Left ventricle myocardium inferior (tissue), 1 donor: ENCODE measurements at regions not wholly inside any gene's neighbourhood (a gene's known extent, or its start where the extent isn't known, plus 50 kb on each side); places are given as distances from the start of the nearest gene placed in this dataset.

ENCODE experiments used
- DNase-seq: peaks from one replicate; pipeline ENCODE4 v3.0.0-alpha.2; 2020
- H3K27ac ChIP-seq: fragments of 200-600 bp; replicated peaks from 2 replicates; pipeline ENCODE4 v1.8.0; 2021
- H3K27me3 ChIP-seq: fragments of 200-600 bp; 2 replicates; pipeline ENCODE4 v1.8.0; 2021; ENCODE audit warnings: low read depth
- H3K36me3 ChIP-seq: fragments of 200-600 bp; 2 replicates; pipeline ENCODE4 v1.8.0; 2021
- H3K4me1 ChIP-seq: fragments of 200-600 bp; 2 replicates; pipeline ENCODE4 v1.8.0; 2021
- H3K4me3 ChIP-seq: fragments of 200-600 bp; 2 replicates; pipeline ENCODE4 v1.8.0; 2021; ENCODE audit warnings: mild to moderate bottlenecking, moderate library complexity
- H3K9me3 ChIP-seq: fragments of 200-600 bp; replicated peaks from 2 replicates; pipeline ENCODE4 v1.8.0; 2021
- CTCF ChIP-seq: fragments of 200-600 bp; IDR thresholded peaks from 2 replicates; pipeline ENCODE4 v1.8.0; 2021; ENCODE audit warnings: antibody characterized with exemption, mild to moderate bottlenecking, borderline replicate concordance
- intact Hi-C: fragments of 100-400 bp; cut with micrococcal nuclease; formaldehyde crosslinking; loops from one replicate; pipeline ENCODE4 v1.11.0; 2022
- donor health status: DM: no; HTN: yes; CAD: no; lungs with severe emphysema.

DNA sequence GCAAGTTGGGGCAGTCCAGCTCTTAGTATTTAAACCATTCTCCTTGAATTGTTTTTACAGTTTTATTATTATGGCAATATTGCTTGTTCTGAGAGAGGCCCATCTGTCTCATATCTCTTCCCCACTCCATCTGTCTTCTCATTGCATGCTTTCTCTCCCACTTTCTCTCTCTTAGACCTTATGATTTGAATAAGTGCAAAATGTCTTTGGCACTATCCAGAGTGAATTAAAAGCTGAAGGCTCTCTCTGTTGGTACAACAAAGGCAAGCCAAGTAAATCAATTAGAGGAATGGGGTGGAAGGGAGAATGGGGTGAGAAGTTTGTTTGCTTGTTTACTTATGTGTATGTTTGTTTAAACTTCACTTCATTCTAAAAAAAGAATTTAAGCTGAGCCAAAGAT, 195.3 kb upstream of the RFX3 start:
- no peak for TF ChIP-seq CTCF
- Histone ChIP-seq H3K4me3 (no peak overlapping the region), H3K36me3 (no peaks in the 10 kb centered on the region), H3K27me3 (no peaks in the 10 kb centered on the region), H3K27ac (no peak overlapping the region), H3K9me3 (no peaks in the 10 kb centered on the region), H3K4me1 (no peaks in the 10 kb centered on the region)
- no peak for DNase-seq
- intact Hi-C loops: loop anchor here (10.0 kb wide), 1 partner anchor 256 kb away; no protein-coding TSS in a partner anchor

DNA sequence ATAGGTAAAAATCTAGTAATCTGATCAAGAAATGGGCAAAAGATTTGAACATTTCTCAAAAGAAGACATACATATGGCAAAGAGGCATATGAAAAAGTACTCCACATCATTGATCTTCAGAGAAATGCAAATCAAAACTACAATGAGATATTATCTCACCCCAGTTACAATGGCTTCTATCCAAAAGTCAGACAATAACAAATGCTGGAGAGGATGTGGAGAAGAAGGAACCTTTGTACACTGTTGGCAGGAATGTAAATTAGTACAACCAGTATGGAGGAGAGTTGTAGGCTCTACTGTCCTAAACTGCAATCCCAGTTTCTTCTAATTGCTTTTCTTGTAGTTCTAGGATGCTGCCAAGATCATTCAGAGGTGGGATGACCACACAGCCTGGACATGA, 193.5 kb upstream of the RFX3 start:
- DNase-seq: no peak
- Histone ChIP-seq H3K27ac (no peak overlapping the region), H3K36me3 (no peaks in the 10 kb centered on the region), H3K27me3 (no peaks in the 10 kb centered on the region), H3K4me1 (no peaks in the 10 kb centered on the region), H3K4me3 (no peak overlapping the region), H3K9me3 (no peaks in the 10 kb centered on the region)
- TF ChIP-seq CTCF: no peak
- intact Hi-C loops: no loop called here

- H3K4me3 ChIP-seq: no peak overlapping the region
- H3K9me3 ChIP-seq: peaks cover 7% of the 10 kb centered on the region
- intact Hi-C loops: no loop called here
- H3K36me3 ChIP-seq: no peaks in the 10 kb centered on the region
- no peaks in the 10 kb centered on the region for H3K27me3 ChIP-seq
- no peak overlapping the region for H3K27ac ChIP-seq
- TF ChIP-seq CTCF: no peak
- no peak for DNase-seq
- no peaks in the 10 kb centered on the region for H3K4me1 ChIP-seq
Measured at GRCh38 chr9:3716415-3716814, 190.6 kb upstream of the RFX3 start.

GRCh38 chr9:3708751-3709150, 182.9 kb upstream of the RFX3 start:
- no peak for DNase-seq
- no peaks in the 10 kb centered on the region for H3K27me3 ChIP-seq
- H3K4me3 ChIP-seq: no peak overlapping the region
- no peaks in the 10 kb centered on the region for H3K36me3 ChIP-seq
- H3K4me1 ChIP-seq: no peaks in the 10 kb centered on the region
- TF ChIP-seq CTCF: no peak
- H3K9me3 ChIP-seq: peaks cover 7% of the 10 kb centered on the region
- intact Hi-C loops: no loop called here
- no peak overlapping the region for H3K27ac ChIP-seq

GRCh38 chr9:3704890-3705289, 179.1 kb upstream of the RFX3 start:
- intact Hi-C loops: no loop called here

More at GRCh38 chr9:3704890-3705289, 179.1 kb upstream of the RFX3 start:
- H3K36me3 ChIP-seq: no peaks in the 10 kb centered on the region
- no peak for TF ChIP-seq CTCF
- H3K4me1 ChIP-seq: no peaks in the 10 kb centered on the region
- H3K27ac ChIP-seq: no peak overlapping the region
- no peak for DNase-seq
- H3K9me3 ChIP-seq: no peaks in the 10 kb centered on the region
- no peak overlapping the region for H3K4me3 ChIP-seq
- peaks cover 14% of the 10 kb centered on the region for H3K27me3 ChIP-seq
